Frontal cortex (tissue), 3 donors: ENCODE measurements at regions not wholly inside any gene's neighbourhood (a gene's known extent, or its start where the extent isn't known, plus 50 kb on each side); places are given as distances from the start of the nearest gene placed in this dataset.

ENCODE experiments used
- DNase-seq, 2 donors: peaks; one replicate each; pipeline ENCODE4 v3.0.0; 2012; ENCODE audit warnings: low spot score in 2 of 2
- FAIRE-seq: peaks from 2 replicates; lab custom pipeline; 2012; peaks lifted over from hg19 to GRCh38; lab: Jason Lieb, UNC
- donor health status: control.
- donor health status: control.
- donor health status: control.

DNA sequence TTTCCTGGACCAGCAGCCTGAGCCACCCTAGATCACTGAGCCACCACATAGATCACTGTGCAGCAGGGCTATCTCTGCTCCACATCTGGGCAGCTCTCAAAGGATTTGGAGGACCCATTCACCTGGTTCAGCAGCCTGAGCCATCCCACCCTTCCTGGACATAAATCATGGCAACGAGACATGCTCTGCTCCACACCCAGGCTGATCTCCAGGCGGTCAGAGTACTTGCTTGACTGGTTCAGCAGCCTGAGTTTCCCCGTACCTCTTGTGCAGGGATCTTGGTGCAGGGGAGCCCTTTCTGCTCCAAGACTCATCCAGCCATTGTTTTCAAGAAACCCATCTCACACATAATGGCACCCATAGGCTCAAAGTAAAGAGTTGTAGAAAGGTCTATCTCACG lies 195.3 kb downstream of the LIG4 start:
- DNase-seq (no peak), FAIRE-seq (no peak)

- FAIRE-seq: no peak
- no peak for DNase-seq
Observed at GRCh38 chr13:108018371-108018870, 196.9 kb downstream of the LIG4 start.

DNA sequence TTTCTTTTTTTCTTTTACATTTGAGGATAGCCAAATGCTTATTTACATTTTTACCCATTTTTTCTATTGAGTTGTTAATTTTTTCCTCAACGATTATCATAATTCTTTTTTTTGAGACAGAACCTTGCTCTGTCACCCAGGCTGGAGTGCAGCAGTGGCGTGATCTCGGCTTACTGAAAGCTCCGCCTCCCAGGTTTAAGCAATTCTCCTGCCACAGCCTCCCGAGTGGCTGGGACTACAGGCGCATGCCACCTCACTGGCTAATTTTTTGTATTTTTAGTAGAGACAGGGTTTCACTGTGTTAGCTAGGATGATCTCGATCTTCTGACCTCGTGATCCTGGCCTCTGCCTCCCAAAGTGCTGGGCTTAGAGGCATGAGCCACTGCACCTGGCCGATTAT lies 208.7 kb downstream of the LIG4 start:
- no peak for FAIRE-seq
- no peak for DNase-seq

GRCh38 chr13:108005231-108005630 lies 210.1 kb downstream of the LIG4 start:
- peak in 1 of 2 donors; percentile 5 for DNase-seq
- FAIRE-seq: no peak

GRCh38 chr13:108003626-108004025 lies 211.7 kb downstream of the LIG4 start:
- no peak for FAIRE-seq
- DNase-seq: no peak

GRCh38 chr13:108000998-108001397 lies 214.3 kb downstream of the LIG4 start:
- no peak for FAIRE-seq
- DNase-seq: no peak

DNA sequence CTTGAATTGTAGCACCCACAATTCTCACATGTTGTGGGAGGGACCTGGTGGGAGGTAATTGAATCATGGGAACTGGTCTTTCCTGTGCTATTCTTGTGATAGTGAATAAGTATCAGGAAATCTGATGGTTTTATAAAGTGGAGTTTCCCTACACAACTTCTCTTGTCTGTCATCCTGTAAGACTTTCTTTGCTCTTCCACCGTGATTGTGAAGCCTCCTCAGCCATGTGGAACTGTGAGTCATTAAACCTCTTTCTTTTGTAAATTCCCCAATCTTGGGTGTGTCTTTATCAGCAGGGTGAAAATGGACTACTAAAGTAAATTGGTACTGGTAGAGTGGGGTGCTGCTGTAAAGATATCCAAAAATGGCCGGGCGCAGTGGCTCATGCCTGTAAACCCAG lies 215.6 kb downstream of the LIG4 start:
- DNase-seq: no peak
- no peak for FAIRE-seq

DNA sequence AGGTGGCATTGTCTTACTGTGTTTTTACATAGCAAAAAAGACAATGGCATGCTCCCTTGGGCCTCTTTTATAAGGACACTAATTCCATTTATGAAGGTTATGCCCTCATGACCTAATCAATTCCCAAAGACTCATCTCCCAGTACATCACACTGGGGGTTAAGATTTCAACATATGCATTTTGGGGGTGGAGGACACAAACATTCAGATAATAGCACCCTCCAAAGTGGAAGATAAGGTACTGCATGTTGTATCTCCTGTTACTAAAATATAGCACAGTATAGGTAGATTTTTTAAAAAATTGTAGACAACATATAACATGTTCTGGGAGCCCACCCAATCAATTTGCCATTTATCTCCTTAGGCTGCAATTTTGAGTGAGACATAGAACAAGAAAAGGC lies 221.2 kb downstream of the LIG4 start:
- DNase-seq (no peak), FAIRE-seq (no peak)

GRCh38 chr13:107993239-107993949 lies 221.9 kb downstream of the LIG4 start:
- FAIRE-seq (no peak), DNase-seq (no peak)

DNA sequence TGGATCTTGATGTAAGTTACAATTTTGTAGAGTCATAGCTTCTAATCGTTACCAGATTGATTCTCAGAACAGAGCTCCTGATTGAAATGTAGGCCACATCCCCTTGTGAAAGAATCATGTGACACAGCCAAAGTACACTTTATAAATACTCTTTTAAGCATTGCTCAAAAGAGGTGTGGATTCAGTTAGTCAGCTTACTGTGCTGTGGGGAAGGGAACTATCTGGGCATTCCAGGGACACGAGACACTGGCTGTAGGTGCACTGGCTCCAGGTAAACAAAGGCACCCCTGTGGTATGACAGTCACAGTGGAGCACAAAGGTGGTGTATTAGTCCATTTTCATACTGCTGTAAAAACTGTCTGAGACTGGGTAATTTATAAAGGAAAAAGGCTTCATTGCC lies 222.8 kb downstream of the LIG4 start:
- no peak for DNase-seq
- FAIRE-seq: no peak

- DNase-seq (no peak), FAIRE-seq (no peak)
Observed at GRCh38 chr13:107977071-107977574, 238.2 kb downstream of the LIG4 start.

DNA sequence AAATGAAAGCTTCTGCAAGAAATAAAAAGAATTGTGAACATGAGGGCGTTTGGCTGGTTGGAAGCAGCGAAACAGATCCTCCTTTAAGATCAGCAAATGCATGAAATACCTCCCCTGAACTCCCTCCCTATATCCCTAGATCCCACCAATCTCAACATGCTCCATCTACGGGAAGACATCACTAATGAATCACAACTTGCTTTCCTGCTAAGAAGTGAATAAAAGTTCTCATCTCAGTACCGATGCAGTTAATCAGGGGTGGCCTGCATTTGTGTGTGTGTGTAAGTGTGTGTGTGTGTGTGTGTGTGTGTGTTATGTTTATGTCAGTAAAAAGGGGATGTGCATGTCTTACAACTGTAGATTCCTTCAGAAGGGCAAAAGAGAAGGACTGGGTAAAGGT lies 238.7 kb downstream of the LIG4 start:
- DNase-seq (no peak), FAIRE-seq (no peak)

DNA sequence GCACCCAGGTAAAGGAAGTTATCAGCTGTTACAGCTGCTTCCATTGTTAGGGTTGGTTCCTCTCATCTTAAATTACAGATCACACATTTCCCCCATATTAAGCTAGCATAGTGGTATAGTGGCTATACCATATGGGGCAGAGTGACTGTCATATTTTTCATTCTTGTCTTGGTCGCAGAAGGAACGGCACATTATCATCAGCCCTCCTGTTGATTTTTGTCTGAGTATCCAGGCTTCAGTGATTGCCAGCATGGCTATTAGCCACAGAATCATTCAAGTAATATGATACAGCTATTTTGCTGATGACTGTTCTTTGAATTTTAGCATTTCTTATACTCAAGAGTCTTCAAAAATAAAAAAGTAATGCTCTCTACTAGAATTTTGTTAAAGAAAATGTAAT lies 240.9 kb downstream of the LIG4 start:
- no peak for FAIRE-seq
- DNase-seq: no peak

- FAIRE-seq: no peak
- DNase-seq: no peak
Observed at GRCh38 chr13:107969546-107969945, 245.8 kb downstream of the LIG4 start.

DNA sequence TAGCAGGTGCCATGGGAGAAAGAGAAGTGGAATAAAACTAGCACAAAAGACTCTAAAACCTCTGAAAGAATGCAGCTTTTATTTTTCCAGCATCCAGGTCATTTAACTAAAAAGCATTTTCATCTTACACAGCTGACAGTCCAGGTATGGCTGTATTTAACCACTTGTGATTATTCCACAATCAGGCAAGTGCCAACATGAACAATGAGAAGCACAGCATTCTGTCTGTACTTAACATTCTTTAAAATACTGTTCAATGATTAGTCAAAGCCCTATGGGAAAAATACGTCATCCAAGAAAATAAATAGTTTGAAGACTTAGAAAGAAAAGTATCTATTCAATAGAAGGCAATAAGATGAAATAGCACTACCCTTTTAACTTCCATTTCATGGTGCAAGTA lies 246.9 kb downstream of the LIG4 start:
- no peak for FAIRE-seq
- DNase-seq: no peak

DNA sequence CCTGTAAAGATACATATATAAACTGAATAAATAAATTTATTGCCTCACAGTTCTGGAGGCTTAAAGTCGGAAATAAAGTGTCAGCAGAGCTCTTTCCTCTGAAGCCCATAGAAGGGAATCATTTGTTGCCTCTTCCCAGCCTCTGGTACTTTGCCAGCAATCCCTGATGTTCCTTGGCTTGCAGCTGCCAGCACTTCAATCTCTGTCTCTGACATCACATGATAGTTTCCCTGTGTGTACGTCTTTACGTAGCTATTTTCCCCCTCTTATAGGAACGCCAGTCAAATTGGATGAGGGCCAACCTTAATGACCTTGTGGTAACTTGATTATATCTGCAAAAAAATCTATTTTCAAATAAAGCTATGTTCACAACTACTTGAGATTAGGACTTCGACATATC lies 250.9 kb downstream of the LIG4 start:
- DNase-seq: no peak
- FAIRE-seq: no peak

DNA sequence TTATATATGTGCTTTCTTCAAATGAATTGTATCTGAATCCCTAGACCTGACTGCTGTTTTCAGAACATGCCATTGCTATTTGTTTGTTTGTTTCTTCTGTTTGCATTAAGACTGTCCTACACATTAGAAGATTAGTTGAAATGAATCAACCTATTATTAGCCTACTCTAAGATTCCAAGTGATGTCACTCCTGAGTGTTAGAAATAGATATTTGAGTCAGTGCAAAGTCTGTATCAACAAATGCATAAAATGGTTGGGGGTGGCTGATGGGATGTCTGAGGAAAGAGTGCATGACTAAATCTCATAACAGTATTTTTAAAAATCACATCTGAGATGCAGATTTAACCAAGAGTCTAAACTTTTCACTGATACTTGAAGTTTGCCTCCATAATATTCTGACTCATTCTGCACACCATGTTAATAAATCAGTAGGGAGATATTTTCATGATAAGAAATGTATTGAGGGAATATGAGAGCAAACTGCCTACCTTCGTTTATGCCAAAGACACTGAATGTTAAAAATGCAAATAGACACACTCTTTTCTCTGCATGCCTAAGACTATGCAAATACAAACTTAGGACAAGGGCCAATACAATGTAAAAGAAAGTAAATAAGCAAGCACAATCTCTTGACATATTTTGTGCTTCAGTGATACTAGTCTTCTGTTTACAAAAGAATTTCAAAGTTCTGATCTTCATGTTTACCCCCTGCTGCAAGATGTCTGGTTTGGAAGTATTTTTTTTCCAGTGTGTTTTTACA lies 253.3 kb downstream of the LIG4 start:
- DNase-seq (no peak), FAIRE-seq (no peak)

DNA sequence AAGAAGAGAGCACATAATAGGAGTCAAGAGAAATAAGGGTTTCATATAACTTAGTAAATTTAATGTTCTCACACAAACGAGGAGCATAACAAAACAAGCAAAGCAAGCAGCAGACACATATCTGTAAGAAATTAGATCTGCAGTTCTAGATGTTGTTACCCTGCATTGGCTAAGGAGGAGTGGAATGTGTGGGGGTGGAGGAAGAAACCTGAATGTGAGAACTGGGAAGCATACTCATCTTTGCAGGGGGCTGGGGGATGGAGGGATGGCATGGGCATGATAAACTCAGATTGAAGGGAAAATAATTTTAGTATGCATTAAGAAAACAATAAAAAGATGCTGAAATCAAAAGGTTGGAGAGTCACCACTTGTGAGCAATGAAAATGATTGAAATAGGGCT lies 255.0 kb downstream of the LIG4 start:
- DNase-seq (no peak), FAIRE-seq (no peak)

DNA sequence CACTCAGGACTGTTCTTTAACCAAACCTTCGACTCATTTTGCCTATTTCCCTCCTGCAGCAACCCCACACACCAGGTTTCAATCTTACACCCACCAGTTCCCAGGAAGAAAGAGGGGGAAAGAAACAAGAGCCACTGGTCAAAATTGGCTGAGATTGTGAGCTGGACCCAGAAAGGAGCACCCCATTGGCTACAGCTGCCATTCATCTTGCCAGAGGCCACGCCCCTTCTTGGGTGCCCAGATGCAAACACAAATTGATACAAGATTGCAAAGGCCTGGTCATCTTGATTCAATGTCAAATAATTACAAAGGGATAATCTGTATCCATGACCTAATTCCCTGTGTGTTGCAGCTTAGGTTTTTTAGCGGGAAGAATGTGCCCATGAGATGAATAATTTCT lies 258.4 kb downstream of the LIG4 start:
- DNase-seq (no peak), FAIRE-seq (no peak)

GRCh38 chr13:107942030-107942617 lies 273.2 kb downstream of the LIG4 start:
- no peak for FAIRE-seq

More at GRCh38 chr13:107942030-107942617, 273.2 kb downstream of the LIG4 start:
- no peak for DNase-seq
